Uterus (tissue), 2 donors: ENCODE measurements at regions not wholly inside any gene's neighbourhood (a gene's known extent, or its start where the extent isn't known, plus 50 kb on each side); places are given as distances from the start of the nearest gene placed in this dataset.

Experiments
- CTCF ChIP-seq, 4 experiments: fragments of 200-600 bp in 2 of 4; fragments of 450-650 bp in 2 of 4; sonication (generic) in 2 of 4; IDR thresholded peaks; one replicate each; pipeline ENCODE4 v1.5.1; 2016 to 2019; ENCODE audit warnings: antibody characterized with exemption in 4 of 4, mild to moderate bottlenecking in 2 of 4, moderate library complexity in 1 of 4
- POLR2A ChIP-seq, 2 donors: fragments of 450-650 bp; IDR thresholded peaks; one replicate each; pipeline ENCODE4 v1.6.1; 2016; ENCODE audit warnings: antibody characterized with exemption in 2 of 2, mild to moderate bottlenecking in 1 of 2, moderate library complexity in 1 of 2

GRCh38 chr2:234678711-234679110 is 181.8 kb upstream of the ARL4C start:
- TF ChIP-seq POLR2A (IDR thresholded peaks at IDR 0.05) (no peak), CTCF (IDR thresholded peaks at IDR 0.05) (no peak)
